ENCODE measurements at regions not wholly inside any gene's neighbourhood (a gene's known extent, or its start where the extent isn't known, plus 50 kb on each side); places are given as distances from the start of the nearest gene placed in this dataset.
"Not testable (repeated sequence)": the region's sequence is repeated elsewhere in the genome, so short reads cannot be mapped to it uniquely, and the experiment has no call there.

GRCh38 chr14:28157289-28157869 is 609.2 kb upstream of the FOXG1 start:
- DNase-seq (no peak), ATAC-seq (ENCODE audit: low read depth in 2 of 2) (no peak)
- Histone ChIP-seq H3K4me1 (ENCODE audit: control insufficient read depth, insufficient read depth, low read length, poor library complexity, severe bottlenecking) (no peaks in the 10 kb centered on the region), H3K27ac (ENCODE audit: insufficient read depth, low read length, poor library complexity, severe bottlenecking) (no peak overlapping the region), H3K36me3 (ENCODE audit: control insufficient read depth, insufficient read depth, low read length) (no peaks in the 10 kb centered on the region), H3K4me3 (ENCODE audit: low read depth, low read length) (no peak overlapping the region), H3K9me3 (ENCODE audit: control insufficient read depth in 2 of 2, low read length in 2 of 2) (peaks cover 2 to 20% of the 10 kb centered on the region in 2 experiments), H3K27me3 (ENCODE audit: control insufficient read depth, insufficient read depth, low read length) (no peaks in the 10 kb centered on the region)
- Mint-ChIP-seq H3K27me3 (no peaks in the 10 kb centered on the region), H3K4me1 (no peaks in the 10 kb centered on the region), H3K4me3 (no peak overlapping the region), H3K9me3 (peaks cover 1 to 16% (median 9%) of the 10 kb centered on the region in 7 donors), H3K27ac (no peak overlapping the region), H3K36me3 (no peaks in the 10 kb centered on the region)

- H3K4me3 ChIP-seq (ENCODE audit: low read depth, low read length) = no peak overlapping the region
- H3K27me3 ChIP-seq (ENCODE audit: control insufficient read depth, insufficient read depth, low read length) = no peaks in the 10 kb centered on the region
- no peak for ATAC-seq (ENCODE audit: low read depth in 2 of 2)
- Mint-ChIP-seq H3K4me3 (no peak overlapping the region), H3K4me1 (no peaks in the 10 kb centered on the region), H3K9me3 (peaks cover 1 to 16% (median 8%) of the 10 kb centered on the region in 7 donors), H3K36me3 (no peaks in the 10 kb centered on the region), H3K27ac (no peak overlapping the region), H3K27me3 (no peaks in the 10 kb centered on the region)
- H3K27ac ChIP-seq (ENCODE audit: insufficient read depth, low read length, poor library complexity, severe bottlenecking) = no peak overlapping the region
- H3K4me1 ChIP-seq (ENCODE audit: control insufficient read depth, insufficient read depth, low read length, poor library complexity, severe bottlenecking) = no peaks in the 10 kb centered on the region
- H3K9me3 ChIP-seq (ENCODE audit: control insufficient read depth in 2 of 2, low read length in 2 of 2) = peaks cover 2 to 20% of the 10 kb centered on the region in 2 experiments
- H3K36me3 ChIP-seq (ENCODE audit: control insufficient read depth, insufficient read depth, low read length) = no peaks in the 10 kb centered on the region
- DNase-seq = no peak
Observed at GRCh38 chr14:28157887-28158791, 608.4 kb upstream of the FOXG1 start.

- H3K27me3 ChIP-seq (ENCODE audit: control insufficient read depth, insufficient read depth, low read length) = no peaks in the 10 kb centered on the region
- no peaks in the 10 kb centered on the region for H3K4me1 ChIP-seq (ENCODE audit: control insufficient read depth, insufficient read depth, low read length, poor library complexity, severe bottlenecking)
- ATAC-seq (ENCODE audit: low read depth in 2 of 2) (no peak), DNase-seq (no peak)
- H3K4me3 Mint-ChIP-seq = no peak overlapping the region
- H3K36me3 ChIP-seq (ENCODE audit: control insufficient read depth, insufficient read depth, low read length) = no peaks in the 10 kb centered on the region
- peaks cover 1 to 12% (median 6%) of the 10 kb centered on the region in 7 donors for H3K9me3 Mint-ChIP-seq
- no peak overlapping the region for H3K4me3 ChIP-seq (ENCODE audit: low read depth, low read length)
- no peaks in the 10 kb centered on the region for H3K36me3 Mint-ChIP-seq
- peaks cover 2 to 20% of the 10 kb centered on the region in 2 experiments for H3K9me3 ChIP-seq (ENCODE audit: control insufficient read depth in 2 of 2, low read length in 2 of 2)
- no peaks in the 10 kb centered on the region for H3K27me3 Mint-ChIP-seq
- H3K4me1 Mint-ChIP-seq = no peaks in the 10 kb centered on the region
- H3K27ac Mint-ChIP-seq = no peak overlapping the region
- H3K27ac ChIP-seq (ENCODE audit: insufficient read depth, low read length, poor library complexity, severe bottlenecking) = no peak overlapping the region
Observed at GRCh38 chr14:28161040-28161439, 605.5 kb upstream of the FOXG1 start.

- Histone ChIP-seq H3K9me3 (ENCODE audit: control insufficient read depth in 2 of 2, low read length in 2 of 2) (peaks cover 2 to 19% of the 10 kb centered on the region in 2 experiments), H3K4me3 (ENCODE audit: low read depth, low read length) (no peak overlapping the region), H3K27ac (ENCODE audit: insufficient read depth, low read length, poor library complexity, severe bottlenecking) (no peak overlapping the region), H3K27me3 (ENCODE audit: control insufficient read depth, insufficient read depth, low read length) (no peaks in the 10 kb centered on the region), H3K4me1 (ENCODE audit: control insufficient read depth, insufficient read depth, low read length, poor library complexity, severe bottlenecking) (no peaks in the 10 kb centered on the region), H3K36me3 (ENCODE audit: control insufficient read depth, insufficient read depth, low read length) (no peaks in the 10 kb centered on the region)
- Mint-ChIP-seq H3K9me3 (peaks cover 1 to 12% (median 7%) of the 10 kb centered on the region in 7 donors), H3K27me3 (no peaks in the 10 kb centered on the region), H3K4me3 (no peak overlapping the region), H3K36me3 (no peaks in the 10 kb centered on the region), H3K27ac (no peak overlapping the region), H3K4me1 (no peaks in the 10 kb centered on the region)
- DNase-seq (no peak), ATAC-seq (ENCODE audit: low read depth in 2 of 2) (no peak)
Observed at GRCh38 chr14:28163233-28163632, 603.4 kb upstream of the FOXG1 start.

GRCh38 chr14:28163897-28164296 is 602.7 kb upstream of the FOXG1 start:
- H3K27me3 Mint-ChIP-seq = no peaks in the 10 kb centered on the region
- Histone ChIP-seq H3K36me3 (ENCODE audit: control insufficient read depth, insufficient read depth, low read length) (no peaks in the 10 kb centered on the region), H3K9me3 (ENCODE audit: control insufficient read depth in 2 of 2, low read length in 2 of 2) (peaks cover 2 to 12% of the 10 kb centered on the region in 2 experiments), H3K27me3 (ENCODE audit: control insufficient read depth, insufficient read depth, low read length) (no peaks in the 10 kb centered on the region), H3K4me1 (ENCODE audit: control insufficient read depth, insufficient read depth, low read length, poor library complexity, severe bottlenecking) (no peaks in the 10 kb centered on the region), H3K4me3 (ENCODE audit: low read depth, low read length) (no peak overlapping the region), H3K27ac (ENCODE audit: insufficient read depth, low read length, poor library complexity, severe bottlenecking) (no peak overlapping the region)
- H3K36me3 Mint-ChIP-seq = no peaks in the 10 kb centered on the region
- H3K9me3 Mint-ChIP-seq = peaks cover 4 to 14% (median 8%) of the 10 kb centered on the region in 7 donors
- no peak overlapping the region for H3K4me3 Mint-ChIP-seq
- DNase-seq = no peak
- no peaks in the 10 kb centered on the region for H3K4me1 Mint-ChIP-seq
- ATAC-seq (ENCODE audit: low read depth in 2 of 2) = no peak
- H3K27ac Mint-ChIP-seq = no peak overlapping the region

- H3K27ac ChIP-seq (ENCODE audit: insufficient read depth, low read length, poor library complexity, severe bottlenecking); H3K4me3 Mint-ChIP-seq; H3K27me3 Mint-ChIP-seq; H3K36me3 ChIP-seq (ENCODE audit: control insufficient read depth, insufficient read depth, low read length); H3K4me3 ChIP-seq (ENCODE audit: low read depth, low read length); H3K4me1 ChIP-seq (ENCODE audit: control insufficient read depth, insufficient read depth, low read length, poor library complexity, severe bottlenecking); H3K4me1 Mint-ChIP-seq; H3K27ac Mint-ChIP-seq; DNase-seq; H3K36me3 Mint-ChIP-seq; ATAC-seq (ENCODE audit: low read depth in 2 of 2); H3K27me3 ChIP-seq (ENCODE audit: control insufficient read depth, insufficient read depth, low read length): not testable (repeated sequence)
- H3K9me3 Mint-ChIP-seq = peaks cover 0 to 13% (median 2%) of the 10 kb centered on the region in 7 donors
- peaks cover 2 to 17% of the 10 kb centered on the region in 2 experiments for H3K9me3 ChIP-seq (ENCODE audit: control insufficient read depth in 2 of 2, low read length in 2 of 2)
Observed at GRCh38 chr14:28187902-28188830, 578.4 kb upstream of the FOXG1 start.

- no peak for ATAC-seq (ENCODE audit: low read depth in 2 of 2)
- H3K36me3 ChIP-seq (ENCODE audit: control insufficient read depth, insufficient read depth, low read length) = no peaks in the 10 kb centered on the region
- H3K27ac ChIP-seq (ENCODE audit: insufficient read depth, low read length, poor library complexity, severe bottlenecking) = no peak overlapping the region
- no peak for DNase-seq
- Mint-ChIP-seq H3K4me3 (no peak overlapping the region), H3K36me3 (no peaks in the 10 kb centered on the region), H3K4me1 (no peaks in the 10 kb centered on the region), H3K9me3 (peaks cover 2 to 28% (median 9%) of the 10 kb centered on the region in 7 donors), H3K27me3 (no peaks in the 10 kb centered on the region), H3K27ac (no peak overlapping the region)
- no peaks in the 10 kb centered on the region for H3K4me1 ChIP-seq (ENCODE audit: control insufficient read depth, insufficient read depth, low read length, poor library complexity, severe bottlenecking)
- no peak overlapping the region for H3K4me3 ChIP-seq (ENCODE audit: low read depth, low read length)
- H3K9me3 ChIP-seq (ENCODE audit: control insufficient read depth in 2 of 2, low read length in 2 of 2) = peaks cover 0 to 2% of the 10 kb centered on the region in 2 experiments
- H3K27me3 ChIP-seq (ENCODE audit: control insufficient read depth, insufficient read depth, low read length) = no peaks in the 10 kb centered on the region
Observed at GRCh38 chr14:28196878-28197277, 569.7 kb upstream of the FOXG1 start.

All from CD4-positive, CD25-positive, alpha-beta regulatory T cell (primary cell).